SK-N-SH (cell line): ENCODE measurements at regions not wholly inside any gene's neighbourhood (a gene's known extent, or its start where the extent isn't known, plus 50 kb on each side); places are given as distances from the start of the nearest gene placed in this dataset.

ENCODE experiments used
- CTCF ChIA-PET: fragments of 300-600, 350-600 bp; formaldehyde crosslinking; extraction: SDS; loops from one replicate; lab custom pipeline; 2021; lab: Yijun Ruan, JAX
- POLR2A ChIA-PET: fragments of 350-600 bp; sonication (Branson Sonifier 250); formaldehyde crosslinking; extraction: SDS; loops from one replicate; lab custom pipeline; 2020; ENCODE audit warnings: antibody characterized with exemption, inconsistent platforms; lab: Yijun Ruan, JAX
- DNase-seq: peaks from one replicate; pipeline ENCODE4 v3.0.0; 2012
- H2AFZ ChIP-seq: fragments of 200-600 bp; sonication (generic); 2 replicates; pipeline ENCODE4 v1.8.1; 2016; ENCODE audit warnings: antibody characterized with exemption, mild to moderate bottlenecking, low read depth
- H3F3A ChIP-seq: fragments of 200-600 bp; sonication (generic); replicated peaks from 2 replicates; pipeline ENCODE3; 2016; ENCODE audit warnings: antibody characterized with exemption, mild to moderate bottlenecking; ENCODE audit not compliant: insufficient read depth
- H3K27ac ChIP-seq, 2 experiments: fragments of 200-500 bp in 1 of 2; fragments of 200-600 bp in 1 of 2; sonication (Bioruptor generic) in 1 of 2; sonication (generic), shearing (Covaris generic) in 1 of 2; 2 replicates each; pipeline versions ENCODE4 v1.5.1 to v1.6.1; 2014 to 2016; ENCODE audit warnings: low read depth in 2 of 2, inconsistent platforms in 1 of 2, low read length in 1 of 2, mild to moderate bottlenecking in 1 of 2, mixed read lengths in 1 of 2
- H3K27me3 ChIP-seq: fragments of 200-600 bp; sonication (generic), shearing (Covaris generic); 2 replicates; pipeline ENCODE4 v1.6.1; 2016; ENCODE audit warnings: mixed run types; ENCODE audit not compliant: insufficient read depth
- H3K36me3 ChIP-seq, 2 experiments: fragments of 200-500 bp in 1 of 2; fragments of 200-600 bp in 1 of 2; sonication (Bioruptor generic) in 1 of 2; sonication (generic) in 1 of 2; replicated peaks in 1 of 2; 2 replicates each; pipeline versions ENCODE3 to v1.5.1; 2014 to 2016; ENCODE audit warnings: low read length in 1 of 2, mild to moderate bottlenecking in 1 of 2; ENCODE audit not compliant: insufficient read depth in 2 of 2, control insufficient read depth in 1 of 2
- H3K4me1 ChIP-seq, 2 experiments: fragments of 200-500 bp in 1 of 2; fragments of 200-600 bp in 1 of 2; sonication (Bioruptor generic) in 1 of 2; sonication (generic), shearing (Covaris generic) in 1 of 2; 2 replicates each; pipeline versions ENCODE4 v1.5.1 to v1.6.1; 2014 to 2016; ENCODE audit warnings: low read depth in 1 of 2, low read length in 1 of 2, mixed run types in 1 of 2; ENCODE audit not compliant: insufficient read depth in 2 of 2, control insufficient read depth in 1 of 2
- H3K4me2 ChIP-seq: fragments of 200-600 bp; sonication (generic), shearing (Covaris generic); 2 replicates; pipeline ENCODE4 v1.6.1; 2017; ENCODE audit warnings: mixed run types
- H3K4me3 ChIP-seq, 2 experiments: fragments of 200-500 bp in 1 of 2; fragments of 200-600 bp in 1 of 2; sonication (Bioruptor generic) in 1 of 2; sonication (generic), shearing (Covaris generic) in 1 of 2; 2 replicates each; pipeline versions ENCODE4 v1.5.1 to v1.8.1; 2014 to 2016; ENCODE audit warnings: low read depth in 2 of 2, inconsistent platforms in 1 of 2, low read length in 1 of 2, mild to moderate bottlenecking in 1 of 2, mixed read lengths in 1 of 2, moderate library complexity in 1 of 2
- H3K79me2 ChIP-seq: fragments of 200-600 bp; sonication (generic); 2 replicates; pipeline ENCODE4 v1.8.1; 2017; ENCODE audit warnings: mild to moderate bottlenecking; ENCODE audit not compliant: insufficient read depth
- H3K9ac ChIP-seq: fragments of 200-600 bp; sonication (generic); 2 replicates; pipeline ENCODE4 v1.6.1; 2017; ENCODE audit warnings: mixed run types
- H3K9me2 ChIP-seq: fragments of 200-600 bp; sonication (generic); 2 replicates; pipeline ENCODE4 v1.6.1; 2017; ENCODE audit warnings: mixed run types
- H3K9me3 ChIP-seq: fragments of 200-600 bp; sonication (generic); 2 replicates; pipeline ENCODE4 v1.6.1; 2017; ENCODE audit warnings: mixed run types, mild to moderate bottlenecking, moderate library complexity
- H4K20me1 ChIP-seq: fragments of 200-600 bp; sonication (generic); 2 replicates; pipeline ENCODE4 v1.6.1; 2017; ENCODE audit warnings: mild to moderate bottlenecking, mixed run types; ENCODE audit not compliant: insufficient read depth
- CHD2 ChIP-seq: fragments of 150-350 bp; IDR thresholded peaks from 2 replicates; pipeline ENCODE4 v1.6.1; 2018; ENCODE audit warnings: low read length; ENCODE audit not compliant: partially characterized antibody
- EZH2phosphoT487 ChIP-seq: fragments of 200-600 bp; sonication (generic); IDR thresholded peaks from 2 replicates; pipeline ENCODE4 v1.6.1; 2017; ENCODE audit warnings: low read depth, mixed run types, mild to moderate bottlenecking, antibody characterized with exemption, moderate library complexity, borderline replicate concordance
- FOXM1 ChIP-seq: IDR thresholded peaks from 2 replicates; pipeline ENCODE4 v1.4.0; 2012; ENCODE audit warnings: low read depth, mild to moderate bottlenecking
- GABPA ChIP-seq: IDR thresholded peaks from 2 replicates; pipeline ENCODE4 v1.4.0; 2012; ENCODE audit warnings: low read depth, mild to moderate bottlenecking
- GATA2 ChIP-seq: sonication (generic); formaldehyde crosslinking; IDR thresholded peaks from 2 replicates; pipeline ENCODE4 v1.5.0; 2020; ENCODE audit warnings: mild to moderate bottlenecking, missing genetic modification reagents
- JUND ChIP-seq: IDR thresholded peaks from 2 replicates; pipeline ENCODE4 v1.4.0; 2012
- POLR2AphosphoS5 ChIP-seq: IDR thresholded peaks from 2 replicates; pipeline ENCODE4 v1.6.1; 2012; ENCODE audit warnings: low read depth, low read length
- RAD21 ChIP-seq: IDR thresholded peaks from 2 replicates; pipeline ENCODE4 v1.6.1; 2012; ENCODE audit warnings: mild to moderate bottlenecking, low read length
- SMC3 ChIP-seq: IDR thresholded peaks from 2 replicates; pipeline ENCODE4 v1.6.1; 2012; ENCODE audit warnings: low read depth, low read length, improper control_type of control experiment
- TEAD4 ChIP-seq: IDR thresholded peaks from 2 replicates; pipeline ENCODE4 v1.4.0; 2012; ENCODE audit warnings: mild to moderate bottlenecking, borderline replicate concordance; ENCODE audit not compliant: insufficient read depth
- WGBS: methylation state at CpG from one replicate; pipeline ENCODE4 v1.1.6; 2017; ENCODE audit warnings: low lambda C conversion rate; 5-methylcytosine and 5-hydroxymethylcytosine counted together
- TF ChIP-seq, protein P1 (sequence below): IDR thresholded peaks from 2 replicates; pipeline ENCODE4 v1.6.1; 2012; ENCODE audit warnings: mild to moderate bottlenecking, low read depth, low read length, moderate library complexity
- TF ChIP-seq, protein P2 (sequence below): IDR thresholded peaks from 2 replicates; pipeline ENCODE4 v1.4.0; 2012; ENCODE audit warnings: low read depth
- TF ChIP-seq, protein P3 (sequence below): IDR thresholded peaks from 2 replicates; pipeline ENCODE4; 2012

DNA sequence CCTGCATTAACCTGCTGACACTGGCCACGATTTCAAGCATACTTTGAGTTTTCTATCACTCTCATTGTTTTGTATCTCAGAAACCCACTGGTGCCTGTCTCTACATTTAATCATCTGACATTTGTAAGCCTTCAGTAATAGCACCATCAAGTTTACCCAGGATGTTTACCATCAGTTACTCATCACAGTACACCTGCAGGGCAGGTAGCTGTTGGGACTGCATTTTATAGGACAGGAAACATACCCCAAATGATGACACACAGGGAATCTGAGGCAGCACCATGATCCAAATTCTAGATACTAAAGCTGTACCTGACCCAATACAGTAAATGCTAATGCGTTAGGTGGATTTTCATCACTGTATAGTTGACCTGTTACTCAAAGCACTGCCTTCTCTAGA, 114.2 kb downstream of the FEM1C start:
- Histone ChIP-seq H4K20me1 (no peaks in the 10 kb centered on the region), H3K27ac (no peak overlapping the region), H2AFZ (no peak overlapping the region), H3K27me3 (no peaks in the 10 kb centered on the region), H3K79me2 (no peaks in the 10 kb centered on the region), H3K4me2 (no peak overlapping the region), H3F3A (peaks cover 3% of the 10 kb centered on the region), H3K9me2 (no peaks in the 10 kb centered on the region), H3K4me3 (no peak overlapping the region), H3K9me3 (no peaks in the 10 kb centered on the region), H3K4me1 (no peaks in the 10 kb centered on the region), H3K36me3 (no peaks in the 10 kb centered on the region), H3K9ac (no peak overlapping the region)
- ChIA-PET CTCF (interaction anchor here (0.8 to 1.5 kb wide), 3 partner anchors 12 to 121 kb away, joined by 3 to 5 read pairs (median 4); no protein-coding TSS in a partner anchor), POLR2A (no interaction called here)
- no peak for TF ChIP-seq POLR2AphosphoS5
- WGBS, result 87% methylated on average over 2 of the region's 2 CpGs
- no peak for DNase-seq

DNA sequence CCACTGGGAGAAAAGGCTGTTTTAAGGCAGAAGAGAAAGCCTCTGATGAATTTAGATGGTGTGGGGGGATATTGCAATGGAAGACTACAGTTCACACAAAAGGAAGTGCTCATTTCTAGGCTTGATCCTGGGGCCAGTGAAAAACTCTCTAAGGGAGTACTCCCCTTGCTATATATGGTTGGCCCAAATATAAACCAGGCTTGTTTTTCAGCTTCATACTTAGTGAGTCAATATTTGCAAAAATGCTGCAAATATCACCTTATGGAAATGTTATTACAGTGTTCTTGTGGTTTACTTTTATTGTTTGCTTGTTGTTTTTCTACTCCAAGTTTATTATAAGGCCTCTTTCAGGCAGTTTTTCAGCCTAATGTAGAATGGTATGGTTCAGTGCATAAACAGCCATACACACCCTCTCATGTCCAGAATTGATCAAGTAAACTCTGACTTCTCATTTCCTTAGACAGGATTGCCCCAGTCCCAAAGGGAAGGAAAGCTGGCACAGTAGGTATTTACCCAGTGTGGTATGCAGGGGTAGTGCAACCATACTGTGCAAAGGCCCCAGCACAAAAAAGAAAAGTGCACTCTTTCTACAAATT, 115.1 kb downstream of the FEM1C start:
- Histone ChIP-seq H3K79me2 (no peaks in the 10 kb centered on the region), H3K36me3 (no peaks in the 10 kb centered on the region), H3F3A (peaks cover 3% of the 10 kb centered on the region), H3K27me3 (no peaks in the 10 kb centered on the region), H3K9me3 (no peaks in the 10 kb centered on the region), H3K4me2 (no peak overlapping the region), H3K4me3 (no peak overlapping the region), H3K4me1 (no peaks in the 10 kb centered on the region), H3K27ac (no peak overlapping the region), H3K9me2 (no peaks in the 10 kb centered on the region), H4K20me1 (no peaks in the 10 kb centered on the region), H3K9ac (no peak overlapping the region), H2AFZ (no peak overlapping the region)
- CTCF ChIA-PET, result interaction anchor here (0.5 to 1.5 kb wide), 5 partner anchors 11 to 331 kb away, joined by 3 to 5 read pairs (median 3); no protein-coding TSS in a partner anchor
- POLR2A ChIA-PET, result no interaction called here
- no peak for TF ChIP-seq SMC3
- no peak for TF ChIP-seq JUND
- no peak for TF ChIP-seq CHD2
- no peak for TF ChIP-seq GATA2 (CRISPR knock-in tag)
- TF ChIP-seq, protein P1, sequence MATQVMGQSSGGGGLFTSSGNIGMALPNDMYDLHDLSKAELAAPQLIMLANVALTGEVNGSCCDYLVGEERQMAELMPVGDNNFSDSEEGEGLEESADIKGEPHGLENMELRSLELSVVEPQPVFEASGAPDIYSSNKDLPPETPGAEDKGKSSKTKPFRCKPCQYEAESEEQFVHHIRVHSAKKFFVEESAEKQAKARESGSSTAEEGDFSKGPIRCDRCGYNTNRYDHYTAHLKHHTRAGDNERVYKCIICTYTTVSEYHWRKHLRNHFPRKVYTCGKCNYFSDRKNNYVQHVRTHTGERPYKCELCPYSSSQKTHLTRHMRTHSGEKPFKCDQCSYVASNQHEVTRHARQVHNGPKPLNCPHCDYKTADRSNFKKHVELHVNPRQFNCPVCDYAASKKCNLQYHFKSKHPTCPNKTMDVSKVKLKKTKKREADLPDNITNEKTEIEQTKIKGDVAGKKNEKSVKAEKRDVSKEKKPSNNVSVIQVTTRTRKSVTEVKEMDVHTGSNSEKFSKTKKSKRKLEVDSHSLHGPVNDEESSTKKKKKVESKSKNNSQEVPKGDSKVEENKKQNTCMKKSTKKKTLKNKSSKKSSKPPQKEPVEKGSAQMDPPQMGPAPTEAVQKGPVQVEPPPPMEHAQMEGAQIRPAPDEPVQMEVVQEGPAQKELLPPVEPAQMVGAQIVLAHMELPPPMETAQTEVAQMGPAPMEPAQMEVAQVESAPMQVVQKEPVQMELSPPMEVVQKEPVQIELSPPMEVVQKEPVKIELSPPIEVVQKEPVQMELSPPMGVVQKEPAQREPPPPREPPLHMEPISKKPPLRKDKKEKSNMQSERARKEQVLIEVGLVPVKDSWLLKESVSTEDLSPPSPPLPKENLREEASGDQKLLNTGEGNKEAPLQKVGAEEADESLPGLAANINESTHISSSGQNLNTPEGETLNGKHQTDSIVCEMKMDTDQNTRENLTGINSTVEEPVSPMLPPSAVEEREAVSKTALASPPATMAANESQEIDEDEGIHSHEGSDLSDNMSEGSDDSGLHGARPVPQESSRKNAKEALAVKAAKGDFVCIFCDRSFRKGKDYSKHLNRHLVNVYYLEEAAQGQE, result no peak
- TF ChIP-seq TEAD4, result no peak
- TF ChIP-seq, protein P2, sequence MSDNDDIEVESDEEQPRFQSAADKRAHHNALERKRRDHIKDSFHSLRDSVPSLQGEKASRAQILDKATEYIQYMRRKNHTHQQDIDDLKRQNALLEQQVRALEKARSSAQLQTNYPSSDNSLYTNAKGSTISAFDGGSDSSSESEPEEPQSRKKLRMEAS, result no peak
- TF ChIP-seq FOXM1, result no peak
- TF ChIP-seq GABPA, result no peak
- no peak for TF ChIP-seq RAD21
- TF ChIP-seq, protein P3, sequence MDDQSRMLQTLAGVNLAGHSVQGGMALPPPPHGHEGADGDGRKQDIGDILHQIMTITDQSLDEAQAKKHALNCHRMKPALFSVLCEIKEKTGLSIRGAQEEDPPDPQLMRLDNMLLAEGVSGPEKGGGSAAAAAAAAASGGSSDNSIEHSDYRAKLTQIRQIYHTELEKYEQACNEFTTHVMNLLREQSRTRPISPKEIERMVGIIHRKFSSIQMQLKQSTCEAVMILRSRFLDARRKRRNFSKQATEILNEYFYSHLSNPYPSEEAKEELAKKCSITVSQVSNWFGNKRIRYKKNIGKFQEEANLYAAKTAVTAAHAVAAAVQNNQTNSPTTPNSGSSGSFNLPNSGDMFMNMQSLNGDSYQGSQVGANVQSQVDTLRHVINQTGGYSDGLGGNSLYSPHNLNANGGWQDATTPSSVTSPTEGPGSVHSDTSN, result no peak
- no peak for TF ChIP-seq EZH2phosphoT487
- DNase-seq, result no peak
